DND-41 (cell line): ENCODE measurements at regions not wholly inside any gene's neighbourhood (a gene's known extent, or its start where the extent isn't known, plus 50 kb on each side); places are given as distances from the start of the nearest gene placed in this dataset.

Source experiments
- ATAC-seq: fragments of 200-7000 bp; cut with Tn5 transposase; 3 replicates; pipeline ENCODE4 v1.9.1; 2021; ENCODE audit warnings: low read depth; ENCODE audit not compliant: insufficient read depth
- DNase-seq: peaks from one replicate; pipeline ENCODE4 v3.0.0-alpha.2; 2020
- H2AFZ ChIP-seq: 2 replicates; pipeline ENCODE4 v1.6.0; 2012; ENCODE audit warnings: low read depth, low read length
- H3K27ac ChIP-seq: 2 replicates; pipeline ENCODE4 v1.5.1; 2012; ENCODE audit warnings: low read length, inconsistent platforms
- H3K27me3 ChIP-seq: fragments of 200-600 bp; sonication (generic); 2 replicates; pipeline ENCODE4 v1.6.0; 2012; ENCODE audit warnings: low read length, mild to moderate bottlenecking, inconsistent platforms; ENCODE audit not compliant: insufficient read depth, poor library complexity
- H3K36me3 ChIP-seq: 2 replicates; pipeline ENCODE4 v1.5.1; 2012; ENCODE audit warnings: low read length, inconsistent platforms; ENCODE audit not compliant: insufficient read depth
- H3K4me1 ChIP-seq: 2 replicates; pipeline ENCODE4 v1.5.1; 2012; ENCODE audit warnings: mild to moderate bottlenecking, low read length; ENCODE audit not compliant: insufficient read depth
- H3K4me2 ChIP-seq: 2 replicates; pipeline ENCODE4 v1.6.0; 2012; ENCODE audit warnings: mild to moderate bottlenecking, moderate library complexity, low read length, inconsistent platforms; ENCODE audit not compliant: insufficient read depth
- H3K4me3 ChIP-seq, 2 experiments: fragments of 200-600 bp in 1 of 2; shearing (Covaris generic) in 1 of 2; 2 replicates each; pipeline ENCODE4 v1.5.1; 2012 to 2016; ENCODE audit warnings: inconsistent platforms in 2 of 2, low read length in 2 of 2, mild to moderate bottlenecking in 2 of 2, low read depth in 1 of 2, moderate library complexity in 1 of 2
- H3K79me2 ChIP-seq: 2 replicates; pipeline ENCODE4 v1.6.0; 2012; ENCODE audit warnings: low read length, inconsistent platforms; ENCODE audit not compliant: insufficient read depth
- H3K9ac ChIP-seq: 2 replicates; pipeline ENCODE4 v1.6.0; 2012; ENCODE audit warnings: low read depth, mild to moderate bottlenecking, inconsistent platforms, low read length, moderate library complexity
- H3K9me3 ChIP-seq: 2 replicates; pipeline ENCODE4 v1.5.1; 2012; ENCODE audit warnings: low read length, moderate library complexity, mild to moderate bottlenecking, inconsistent platforms; ENCODE audit not compliant: insufficient read depth, severe bottlenecking
- H4K20me1 ChIP-seq: 2 replicates; pipeline ENCODE4 v1.6.0; 2012; ENCODE audit warnings: low read length; ENCODE audit not compliant: insufficient read depth
- CTCF ChIP-seq: IDR thresholded peaks from 2 replicates; pipeline ENCODE4 v1.5.1; 2012; ENCODE audit warnings: borderline replicate concordance, low read length, moderate library complexity, mild to moderate bottlenecking; ENCODE audit not compliant: poor library complexity, severe bottlenecking; ENCODE audit errors: extremely low read depth
- EZH2 ChIP-seq: IDR thresholded peaks from 3 replicates; pipeline ENCODE4 v1.6.1; 2012; ENCODE audit warnings: borderline replicate concordance, low read depth, mild to moderate bottlenecking, moderate library complexity, low read length, inconsistent platforms; ENCODE audit not compliant: severe bottlenecking

DNA sequence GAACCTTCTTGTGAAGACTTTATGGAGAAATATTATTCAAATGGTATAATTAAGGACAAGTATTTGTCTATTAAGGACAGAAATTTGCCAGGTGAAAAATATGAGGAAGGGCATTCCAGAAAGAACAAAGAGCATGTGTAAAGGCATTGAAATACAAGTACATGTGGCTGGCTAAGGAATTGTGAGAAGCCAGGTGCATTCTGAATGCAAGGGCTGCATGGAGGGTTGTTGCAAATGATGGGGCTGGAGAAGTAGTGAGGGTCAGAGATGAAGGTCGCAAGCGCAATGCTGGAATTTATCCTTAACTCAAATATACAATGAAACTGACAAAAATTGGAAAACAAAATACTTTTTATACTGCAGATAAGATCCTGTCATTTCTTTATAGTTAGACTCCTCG, 437.7 kb downstream of the ADAMTS20 start:
- Histone ChIP-seq H2AFZ (no peak overlapping the region), H3K9ac (no peak overlapping the region), H3K4me2 (no peak overlapping the region), H3K27me3 (no peaks in the 10 kb centered on the region), H3K4me1 (no peaks in the 10 kb centered on the region), H3K9me3 (no peaks in the 10 kb centered on the region), H3K36me3 (no peaks in the 10 kb centered on the region), H3K79me2 (no peaks in the 10 kb centered on the region), H3K4me3 (no peak overlapping the region), H4K20me1 (no peaks in the 10 kb centered on the region), H3K27ac (no peak overlapping the region)
- DNase-seq = no peak
- TF ChIP-seq EZH2 (no peak), CTCF (no peak)
- no peak for ATAC-seq

DNA sequence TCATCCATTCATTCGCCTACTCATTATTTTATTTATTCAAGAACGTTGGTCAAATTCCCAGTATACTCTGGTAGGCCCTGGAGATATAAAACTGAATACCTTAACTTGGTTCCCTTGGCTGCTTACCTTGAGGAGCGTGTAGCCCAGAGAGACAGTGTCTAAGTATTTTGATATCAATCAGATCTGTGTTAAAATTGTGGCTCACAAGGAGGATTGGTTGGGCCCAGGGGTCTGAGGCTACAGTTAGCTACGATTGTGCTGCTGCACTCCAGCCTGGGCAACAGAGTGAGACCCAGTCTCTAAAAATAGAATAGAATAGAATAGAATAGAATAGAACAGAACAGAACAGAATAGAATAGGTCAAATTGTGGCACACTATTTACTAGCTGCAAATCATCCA, 438.4 kb downstream of the ADAMTS20 start:
- H3K9ac ChIP-seq = no peak overlapping the region
- H3K9me3 ChIP-seq = no peaks in the 10 kb centered on the region
- no peaks in the 10 kb centered on the region for H3K4me1 ChIP-seq
- H3K4me2 ChIP-seq = no peak overlapping the region
- TF ChIP-seq CTCF = no peak
- no peak for TF ChIP-seq EZH2
- no peaks in the 10 kb centered on the region for H3K27me3 ChIP-seq
- ATAC-seq (no peak), DNase-seq (no peak)
- no peak overlapping the region for H2AFZ ChIP-seq
- no peaks in the 10 kb centered on the region for H4K20me1 ChIP-seq
- no peak overlapping the region for H3K27ac ChIP-seq
- H3K79me2 ChIP-seq = no peaks in the 10 kb centered on the region
- H3K36me3 ChIP-seq = no peaks in the 10 kb centered on the region
- no peak overlapping the region for H3K4me3 ChIP-seq

DNA sequence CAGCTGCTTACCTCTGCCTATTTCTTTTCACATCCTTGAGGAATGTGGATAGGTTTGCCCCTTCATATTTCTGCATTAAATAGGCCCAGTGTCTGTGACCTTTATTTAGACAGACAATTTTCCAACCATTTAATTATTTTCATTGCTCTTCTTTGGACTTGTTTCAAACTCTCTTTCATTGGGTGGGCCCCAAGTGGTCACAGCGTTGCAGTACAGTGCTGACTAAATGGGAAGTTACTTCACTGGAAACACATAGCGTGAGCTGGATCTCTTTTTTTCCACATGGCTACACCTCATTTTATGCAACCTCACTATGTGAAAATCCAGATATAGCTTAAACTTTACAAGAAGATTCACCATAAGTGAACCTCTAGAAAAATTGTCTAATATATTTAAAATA, 438.9 kb downstream of the ADAMTS20 start:
- TF ChIP-seq EZH2 (no peak), CTCF (no peak)
- no peak overlapping the region for H2AFZ ChIP-seq
- H3K4me3 ChIP-seq = no peak overlapping the region
- H3K79me2 ChIP-seq = no peaks in the 10 kb centered on the region
- H3K9me3 ChIP-seq = no peaks in the 10 kb centered on the region
- no peaks in the 10 kb centered on the region for H4K20me1 ChIP-seq
- H3K4me2 ChIP-seq = no peak overlapping the region
- DNase-seq (no peak), ATAC-seq (no peak)
- H3K9ac ChIP-seq = no peak overlapping the region
- no peaks in the 10 kb centered on the region for H3K36me3 ChIP-seq
- no peak overlapping the region for H3K27ac ChIP-seq
- no peaks in the 10 kb centered on the region for H3K4me1 ChIP-seq
- H3K27me3 ChIP-seq = no peaks in the 10 kb centered on the region
